ENCODE measurements at regions not wholly inside any gene's neighbourhood (a gene's known extent, or its start where the extent isn't known, plus 50 kb on each side); places are given as distances from the start of the nearest gene placed in this dataset.

DNA sequence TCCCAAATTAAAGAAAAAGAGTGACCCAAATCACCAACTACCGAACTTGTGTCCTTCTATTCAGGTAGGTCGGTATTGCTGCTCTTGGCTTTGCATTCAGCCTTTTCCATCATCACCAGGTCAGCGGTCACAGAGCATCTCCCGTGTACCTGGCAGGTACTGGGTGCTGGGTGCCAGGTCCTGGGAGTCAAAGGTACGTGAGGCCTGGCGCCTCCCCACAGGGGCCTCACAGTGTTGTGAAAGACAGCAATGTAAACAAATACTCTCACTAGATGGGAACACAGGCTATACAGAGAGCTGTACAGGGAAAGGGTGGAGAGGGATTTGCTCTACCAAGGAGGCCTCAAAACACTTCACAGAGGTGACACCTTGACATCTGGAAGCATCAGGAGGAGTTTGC, 86.7 kb downstream of the ZIC5 start:
- Histone ChIP-seq H3K4me1 (ENCODE audit: control insufficient read depth, insufficient read depth, low read length) (no peaks in the 10 kb centered on the region), H3K9ac (ENCODE audit: low read length) (no peak overlapping the region), H3K9me3 (ENCODE audit: control insufficient read depth, low read length) (no peaks in the 10 kb centered on the region), H3K36me3 (ENCODE audit: control insufficient read depth, insufficient read depth, low read length) (no peaks in the 10 kb centered on the region), H3K27me3 (ENCODE audit: control insufficient read depth, insufficient read depth, low read length) (peaks cover 10% of the 10 kb centered on the region), H3K4me3 (ENCODE audit: low read length) (no peak overlapping the region)

DNA sequence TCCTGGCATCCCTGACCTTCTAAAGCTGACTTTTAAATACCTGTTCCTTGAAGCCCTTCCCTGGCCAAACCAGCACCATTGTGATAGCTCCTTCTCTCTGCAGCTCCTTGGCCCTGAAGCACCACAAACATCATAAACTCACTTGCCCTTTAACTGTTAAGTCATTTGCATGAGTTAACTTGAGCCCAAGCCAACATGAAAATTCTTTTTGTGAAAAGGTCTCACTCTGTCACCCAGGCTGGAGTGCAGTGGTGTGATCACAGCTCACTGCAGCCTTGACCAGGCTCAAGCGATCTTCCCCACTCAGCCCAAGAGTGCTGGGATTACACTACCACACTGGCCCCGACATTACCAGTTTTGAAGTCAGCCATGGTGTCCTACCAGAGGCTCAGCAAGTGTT, 87.8 kb downstream of the ZIC5 start:
- no peak overlapping the region for H3K9ac ChIP-seq (ENCODE audit: low read length)
- H3K4me1 ChIP-seq (ENCODE audit: control insufficient read depth, insufficient read depth, low read length), result no peaks in the 10 kb centered on the region
- H3K27me3 ChIP-seq (ENCODE audit: control insufficient read depth, insufficient read depth, low read length), result peaks cover 10% of the 10 kb centered on the region
- no peaks in the 10 kb centered on the region for H3K9me3 ChIP-seq (ENCODE audit: control insufficient read depth, low read length)
- H3K4me3 ChIP-seq (ENCODE audit: low read length), result no peak overlapping the region
- no peaks in the 10 kb centered on the region for H3K36me3 ChIP-seq (ENCODE audit: control insufficient read depth, insufficient read depth, low read length)

DNA sequence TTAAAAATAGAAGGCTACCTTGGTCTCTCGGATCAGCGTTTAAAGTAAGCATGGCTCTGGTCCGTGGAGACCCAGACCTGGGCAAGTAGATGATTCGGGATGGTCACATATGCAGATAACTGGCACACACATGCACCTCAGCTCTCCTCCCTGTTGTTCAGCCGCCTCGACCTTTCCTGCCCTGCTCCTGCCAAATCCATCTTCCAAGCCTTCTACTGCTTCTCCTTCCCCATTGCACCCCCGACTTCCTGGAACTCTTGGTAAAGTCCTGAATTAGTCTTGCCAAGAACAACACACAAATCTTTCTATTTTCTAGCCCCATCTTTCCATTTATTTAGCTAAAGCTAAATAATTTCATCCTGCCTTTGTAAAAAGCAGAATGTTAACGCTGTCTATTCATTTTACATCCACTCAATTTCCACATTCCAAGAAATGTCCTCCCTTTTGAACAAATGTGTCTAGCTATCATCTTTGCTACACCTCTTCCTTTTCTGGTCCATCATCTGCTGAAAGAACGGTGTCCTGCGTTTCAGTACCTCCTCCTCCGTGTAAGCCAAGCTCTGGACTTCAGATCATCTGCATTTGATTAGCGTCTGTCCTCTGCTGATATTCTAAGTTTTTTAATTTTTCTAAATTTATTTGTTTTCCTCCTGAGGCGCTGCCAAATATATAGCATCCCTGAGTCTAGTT, 92.5 kb downstream of the ZIC5 start:
- Histone ChIP-seq H3K9ac (ENCODE audit: low read length) (no peak overlapping the region), H3K36me3 (ENCODE audit: control insufficient read depth, insufficient read depth, low read length) (no peaks in the 10 kb centered on the region), H3K9me3 (ENCODE audit: control insufficient read depth, low read length) (no peaks in the 10 kb centered on the region), H3K27me3 (ENCODE audit: control insufficient read depth, insufficient read depth, low read length) (peaks cover 5% of the 10 kb centered on the region), H3K4me3 (ENCODE audit: low read length) (no peak overlapping the region), H3K4me1 (ENCODE audit: control insufficient read depth, insufficient read depth, low read length) (no peaks in the 10 kb centered on the region)

DNA sequence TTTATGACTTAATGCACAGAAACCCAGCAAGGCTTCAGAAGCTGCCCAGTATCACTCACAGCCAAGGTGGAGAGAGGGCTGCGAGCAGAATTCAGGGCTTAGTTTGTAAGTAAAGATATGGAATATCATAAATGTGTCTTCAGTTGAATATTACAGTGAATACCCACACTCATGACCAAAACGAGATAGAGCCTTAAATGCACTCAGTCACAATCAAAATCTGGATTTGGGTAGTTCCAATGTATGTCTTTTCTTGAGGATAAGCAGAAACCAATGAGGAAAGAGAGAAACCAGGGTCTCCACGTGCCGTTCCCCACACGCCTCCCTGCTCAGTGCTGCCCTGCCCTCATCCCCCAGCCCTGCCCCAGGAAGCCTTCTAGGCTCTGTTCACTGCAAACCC, 94.9 kb downstream of the ZIC5 start:
- H3K36me3 ChIP-seq (ENCODE audit: control insufficient read depth, insufficient read depth, low read length), result no peaks in the 10 kb centered on the region
- H3K9ac ChIP-seq (ENCODE audit: low read length), result no peak overlapping the region
- H3K27me3 ChIP-seq (ENCODE audit: control insufficient read depth, insufficient read depth, low read length), result no peaks in the 10 kb centered on the region
- H3K9me3 ChIP-seq (ENCODE audit: control insufficient read depth, low read length), result no peaks in the 10 kb centered on the region
- no peak overlapping the region for H3K4me3 ChIP-seq (ENCODE audit: low read length)
- H3K4me1 ChIP-seq (ENCODE audit: control insufficient read depth, insufficient read depth, low read length), result no peaks in the 10 kb centered on the region

DNA sequence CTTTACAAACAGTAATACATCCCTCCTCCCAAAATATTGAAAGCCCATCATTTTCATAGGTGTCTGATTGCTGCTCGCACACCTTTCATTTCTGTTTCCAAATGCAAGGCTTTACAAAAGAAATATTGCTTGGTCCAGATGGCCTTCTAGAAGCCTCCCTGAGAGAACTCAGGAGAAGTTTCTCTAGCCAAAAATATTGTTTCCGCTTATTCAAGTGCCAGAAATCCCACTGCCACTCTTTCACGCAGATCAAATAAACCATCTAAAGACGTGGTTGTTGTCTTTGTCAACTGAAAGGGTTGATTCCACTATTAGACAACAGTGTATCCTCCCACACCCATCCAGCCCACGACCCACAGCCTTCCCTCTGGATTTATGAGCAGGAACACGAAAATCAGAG, 96.2 kb downstream of the ZIC5 start:
- no peaks in the 10 kb centered on the region for H3K27me3 ChIP-seq (ENCODE audit: control insufficient read depth, insufficient read depth, low read length)
- H3K9ac ChIP-seq (ENCODE audit: low read length), result no peak overlapping the region
- no peaks in the 10 kb centered on the region for H3K4me1 ChIP-seq (ENCODE audit: control insufficient read depth, insufficient read depth, low read length)
- no peaks in the 10 kb centered on the region for H3K9me3 ChIP-seq (ENCODE audit: control insufficient read depth, low read length)
- no peak overlapping the region for H3K4me3 ChIP-seq (ENCODE audit: low read length)
- no peaks in the 10 kb centered on the region for H3K36me3 ChIP-seq (ENCODE audit: control insufficient read depth, insufficient read depth, low read length)

DNA sequence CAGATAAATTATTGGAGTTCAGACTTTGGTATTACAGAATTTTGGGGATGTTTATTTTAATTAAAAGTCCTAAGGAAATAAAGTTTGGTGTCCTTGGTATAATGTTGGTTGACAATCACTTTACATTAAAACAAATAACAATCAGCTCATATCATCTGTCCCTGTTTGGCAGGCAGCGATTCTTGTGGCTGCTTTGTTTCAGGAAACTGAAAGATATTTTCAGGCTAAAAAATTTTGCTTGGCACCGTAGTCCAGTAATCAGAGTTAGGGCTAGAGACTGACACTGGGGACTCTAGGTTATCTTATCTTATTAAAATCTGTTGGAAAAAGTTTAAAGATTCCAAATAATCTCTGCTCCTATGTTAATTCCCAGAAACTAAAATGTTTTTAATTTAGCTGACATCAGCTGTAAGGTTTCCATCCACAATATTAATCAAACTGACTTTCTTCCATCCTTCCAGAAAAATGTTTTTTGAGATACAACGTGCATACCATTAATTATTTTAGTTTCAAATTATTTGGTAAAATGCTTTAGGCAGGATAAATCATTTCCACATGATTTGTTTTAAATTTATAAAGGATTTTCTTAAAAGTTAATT, 97.6 kb downstream of the ZIC5 start:
- Histone ChIP-seq H3K36me3 (ENCODE audit: control insufficient read depth, insufficient read depth, low read length) (no peaks in the 10 kb centered on the region), H3K4me1 (ENCODE audit: control insufficient read depth, insufficient read depth, low read length) (no peaks in the 10 kb centered on the region), H3K4me3 (ENCODE audit: low read length) (no peak overlapping the region), H3K9me3 (ENCODE audit: control insufficient read depth, low read length) (no peaks in the 10 kb centered on the region), H3K9ac (ENCODE audit: low read length) (no peak overlapping the region), H3K27me3 (ENCODE audit: control insufficient read depth, insufficient read depth, low read length) (no peaks in the 10 kb centered on the region)

DNA sequence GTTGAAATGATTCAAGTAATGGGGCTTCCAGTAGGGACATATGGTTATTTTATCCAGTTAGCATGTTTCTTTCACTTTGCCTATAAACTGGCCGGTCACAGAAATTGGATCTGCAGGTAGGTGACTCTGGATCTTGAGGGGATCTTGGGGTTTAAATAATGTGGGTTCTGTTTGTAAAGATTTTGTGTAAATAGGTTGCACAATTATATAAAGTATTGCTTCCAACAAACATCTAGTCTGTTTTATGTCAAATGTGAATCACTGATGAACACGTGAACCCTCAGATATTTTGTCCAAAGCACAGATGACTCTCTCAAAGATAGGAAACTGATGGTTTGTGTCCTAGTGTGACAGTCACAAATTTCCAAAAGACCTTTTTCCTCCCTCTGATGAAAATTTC, 98.4 kb downstream of the ZIC5 start:
- no peak overlapping the region for H3K4me3 ChIP-seq (ENCODE audit: low read length)
- no peaks in the 10 kb centered on the region for H3K36me3 ChIP-seq (ENCODE audit: control insufficient read depth, insufficient read depth, low read length)

DNA sequence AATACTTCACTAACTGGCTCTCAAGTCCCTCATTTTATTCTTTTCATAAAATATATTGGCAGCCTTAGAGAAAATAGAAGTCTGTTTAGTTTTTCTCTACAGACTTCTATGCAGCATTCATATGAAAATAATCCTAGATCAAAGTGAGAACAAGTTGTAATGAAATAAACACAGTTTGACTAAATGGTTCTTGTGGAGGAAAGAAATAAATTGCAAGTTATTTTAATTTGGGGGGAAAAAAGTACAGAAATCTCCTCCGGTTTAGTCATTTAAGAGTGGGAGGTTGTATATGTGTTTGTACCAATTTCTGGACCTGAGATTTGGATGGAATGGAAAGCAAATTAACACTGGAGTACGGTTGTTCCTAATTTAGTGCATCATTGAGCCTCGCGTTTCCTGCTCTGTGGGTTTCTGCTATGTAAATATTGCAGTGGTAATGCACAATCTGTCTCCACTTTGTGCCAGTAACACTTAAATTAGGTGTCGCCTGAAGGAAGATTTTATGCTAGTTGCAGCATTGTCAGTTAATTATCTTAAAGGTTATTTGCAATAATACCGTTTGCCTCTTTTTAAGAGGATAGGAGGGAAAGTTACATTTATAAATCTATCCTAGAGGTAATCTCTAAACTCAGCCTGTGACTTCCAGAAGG, 100.2 kb downstream of the ZIC5 start:
- no peaks in the 10 kb centered on the region for H3K36me3 ChIP-seq (ENCODE audit: control insufficient read depth, insufficient read depth, low read length)
- no peak overlapping the region for H3K9ac ChIP-seq (ENCODE audit: low read length)
- no peak overlapping the region for H3K4me3 ChIP-seq (ENCODE audit: low read length)
- H3K4me1 ChIP-seq (ENCODE audit: control insufficient read depth, insufficient read depth, low read length), result no peaks in the 10 kb centered on the region
- no peaks in the 10 kb centered on the region for H3K27me3 ChIP-seq (ENCODE audit: control insufficient read depth, insufficient read depth, low read length)
- no peaks in the 10 kb centered on the region for H3K9me3 ChIP-seq (ENCODE audit: control insufficient read depth, low read length)

More for the DNA sequence above, 98.4 kb downstream of the ZIC5 start:
- Histone ChIP-seq H3K9me3 (ENCODE audit: control insufficient read depth, low read length) (no peaks in the 10 kb centered on the region), H3K4me1 (ENCODE audit: control insufficient read depth, insufficient read depth, low read length) (no peaks in the 10 kb centered on the region), H3K27me3 (ENCODE audit: control insufficient read depth, insufficient read depth, low read length) (no peaks in the 10 kb centered on the region), H3K9ac (ENCODE audit: low read length) (no peak overlapping the region)

DNA sequence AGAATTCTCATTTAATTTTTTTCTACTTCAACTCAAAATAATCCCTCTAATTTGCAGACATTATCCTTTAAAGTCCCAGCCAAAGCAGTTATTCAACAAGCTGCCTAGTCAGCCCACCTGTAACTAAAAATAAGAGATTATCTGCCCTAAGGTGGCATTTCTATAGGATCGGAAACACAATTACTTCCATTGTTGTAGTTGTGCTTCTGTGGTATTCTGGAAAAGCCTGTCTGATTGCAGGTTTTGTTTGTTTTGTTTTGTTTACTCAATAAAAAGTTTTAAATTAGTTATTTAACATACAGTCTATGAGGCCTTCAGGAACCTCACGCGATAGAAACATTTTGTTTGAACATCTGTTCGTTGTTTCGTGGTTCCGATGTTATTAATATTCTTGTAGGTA, 101.0 kb downstream of the ZIC5 start:
- no peak overlapping the region for H3K9ac ChIP-seq (ENCODE audit: low read length)
- H3K9me3 ChIP-seq (ENCODE audit: control insufficient read depth, low read length), result no peaks in the 10 kb centered on the region
- no peaks in the 10 kb centered on the region for H3K4me1 ChIP-seq (ENCODE audit: control insufficient read depth, insufficient read depth, low read length)
- no peaks in the 10 kb centered on the region for H3K36me3 ChIP-seq (ENCODE audit: control insufficient read depth, insufficient read depth, low read length)
- no peaks in the 10 kb centered on the region for H3K27me3 ChIP-seq (ENCODE audit: control insufficient read depth, insufficient read depth, low read length)
- H3K4me3 ChIP-seq (ENCODE audit: low read length), result no peak overlapping the region

DNA sequence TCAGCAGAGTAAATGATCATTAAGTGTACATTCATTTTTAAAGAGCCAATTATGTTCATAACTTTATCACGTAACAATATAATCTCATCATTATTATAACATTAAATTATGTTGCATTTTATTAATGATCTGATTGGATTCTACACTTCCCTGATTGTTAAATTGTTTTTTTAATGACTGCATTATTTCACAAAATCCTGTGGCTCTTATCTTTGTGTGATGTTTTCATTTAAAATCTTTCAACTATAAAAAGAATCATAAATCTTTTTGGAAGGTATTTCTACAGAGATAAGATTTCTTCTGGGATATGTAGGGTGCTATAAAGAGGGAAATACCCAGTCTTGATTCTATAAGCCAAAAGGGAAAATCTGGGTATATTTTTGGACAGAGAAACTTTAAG, 101.7 kb downstream of the ZIC5 start:
- Histone ChIP-seq H3K4me3 (ENCODE audit: low read length) (no peak overlapping the region), H3K9me3 (ENCODE audit: control insufficient read depth, low read length) (no peaks in the 10 kb centered on the region), H3K36me3 (ENCODE audit: control insufficient read depth, insufficient read depth, low read length) (no peaks in the 10 kb centered on the region), H3K4me1 (ENCODE audit: control insufficient read depth, insufficient read depth, low read length) (no peaks in the 10 kb centered on the region), H3K27me3 (ENCODE audit: control insufficient read depth, insufficient read depth, low read length) (no peaks in the 10 kb centered on the region), H3K9ac (ENCODE audit: low read length) (no peak overlapping the region)

DNA sequence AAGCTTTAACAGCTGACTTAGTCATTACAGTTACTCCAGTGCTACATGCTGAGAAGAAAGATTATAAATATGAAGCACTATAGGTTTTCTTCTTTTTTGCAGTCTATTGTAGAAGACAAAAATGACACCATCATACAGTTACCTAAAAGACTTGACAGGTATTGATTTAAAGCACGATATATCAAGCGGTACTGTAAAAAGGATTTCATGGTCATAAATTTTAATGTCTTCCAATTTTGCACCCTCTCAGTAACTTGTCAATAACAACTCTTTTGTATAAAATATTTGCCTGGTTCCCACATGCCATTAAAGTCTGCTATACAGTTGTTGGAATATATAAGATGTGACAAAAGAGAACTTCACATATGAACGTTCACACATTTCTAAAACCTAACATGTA, 102.8 kb downstream of the ZIC5 start:
- no peaks in the 10 kb centered on the region for H3K27me3 ChIP-seq (ENCODE audit: control insufficient read depth, insufficient read depth, low read length)
- H3K36me3 ChIP-seq (ENCODE audit: control insufficient read depth, insufficient read depth, low read length), result no peaks in the 10 kb centered on the region
- H3K9me3 ChIP-seq (ENCODE audit: control insufficient read depth, low read length), result no peaks in the 10 kb centered on the region
- H3K4me3 ChIP-seq (ENCODE audit: low read length), result no peak overlapping the region
- H3K9ac ChIP-seq (ENCODE audit: low read length), result no peak overlapping the region
- H3K4me1 ChIP-seq (ENCODE audit: control insufficient read depth, insufficient read depth, low read length), result no peaks in the 10 kb centered on the region

DNA sequence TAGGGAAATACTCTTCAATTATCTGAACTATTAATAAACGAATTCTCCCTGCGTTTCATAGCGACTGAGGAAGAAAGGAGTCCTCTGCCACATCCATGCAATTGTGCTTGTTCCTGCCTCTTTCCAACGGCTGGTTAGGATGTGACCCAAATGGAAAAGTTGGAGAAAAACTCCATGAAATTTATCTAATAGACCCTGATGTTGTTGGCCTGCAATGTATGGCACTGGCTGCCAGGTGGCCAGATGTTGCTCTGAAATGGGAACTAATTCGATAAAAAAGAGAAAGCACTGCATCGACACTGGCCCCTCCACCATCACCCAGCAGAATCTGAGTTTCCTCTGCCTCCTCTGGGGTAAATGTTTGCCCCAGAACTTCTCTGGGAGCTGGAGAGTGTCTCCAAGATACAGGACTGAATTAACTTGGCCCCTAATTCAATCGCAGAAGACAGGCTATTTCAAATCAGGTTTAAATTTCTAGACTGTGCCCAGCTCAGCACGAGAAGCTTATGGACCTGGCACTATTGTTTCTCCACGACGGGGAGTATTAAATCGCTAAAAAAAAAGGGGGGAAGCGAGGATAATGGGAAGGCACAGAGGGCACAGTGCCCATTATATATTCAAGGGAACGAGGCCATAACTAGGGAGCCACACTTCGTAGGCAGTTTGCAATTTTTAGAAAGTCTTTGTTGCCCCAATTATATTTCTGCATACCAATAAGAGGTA, 103.9 kb downstream of the ZIC5 start:
- Histone ChIP-seq H3K9me3 (ENCODE audit: control insufficient read depth, low read length) (no peaks in the 10 kb centered on the region), H3K9ac (ENCODE audit: low read length) (no peak overlapping the region), H3K4me1 (ENCODE audit: control insufficient read depth, insufficient read depth, low read length) (no peaks in the 10 kb centered on the region), H3K27me3 (ENCODE audit: control insufficient read depth, insufficient read depth, low read length) (no peaks in the 10 kb centered on the region), H3K4me3 (ENCODE audit: low read length) (no peak overlapping the region), H3K36me3 (ENCODE audit: control insufficient read depth, insufficient read depth, low read length) (no peaks in the 10 kb centered on the region)

Measured in mucosa of stomach (tissue), 1 donor.